SKM-1 treated with dmso at 0.1 percent for 144 hours (cell line): ENCODE measurements at regions not wholly inside any gene's neighbourhood (a gene's known extent, or its start where the extent isn't known, plus 50 kb on each side); places are given as distances from the start of the nearest gene placed in this dataset.
"Not testable (repeated sequence)": the region's sequence is repeated elsewhere in the genome, so short reads cannot be mapped to it uniquely, and the experiment has no call there.

Source experiments
- DNase-seq: peaks from one replicate; lab custom pipeline; 2025; ENCODE audit not compliant: unreplicated experiment; lab: John Stamatoyannopoulos, UW

DNA sequence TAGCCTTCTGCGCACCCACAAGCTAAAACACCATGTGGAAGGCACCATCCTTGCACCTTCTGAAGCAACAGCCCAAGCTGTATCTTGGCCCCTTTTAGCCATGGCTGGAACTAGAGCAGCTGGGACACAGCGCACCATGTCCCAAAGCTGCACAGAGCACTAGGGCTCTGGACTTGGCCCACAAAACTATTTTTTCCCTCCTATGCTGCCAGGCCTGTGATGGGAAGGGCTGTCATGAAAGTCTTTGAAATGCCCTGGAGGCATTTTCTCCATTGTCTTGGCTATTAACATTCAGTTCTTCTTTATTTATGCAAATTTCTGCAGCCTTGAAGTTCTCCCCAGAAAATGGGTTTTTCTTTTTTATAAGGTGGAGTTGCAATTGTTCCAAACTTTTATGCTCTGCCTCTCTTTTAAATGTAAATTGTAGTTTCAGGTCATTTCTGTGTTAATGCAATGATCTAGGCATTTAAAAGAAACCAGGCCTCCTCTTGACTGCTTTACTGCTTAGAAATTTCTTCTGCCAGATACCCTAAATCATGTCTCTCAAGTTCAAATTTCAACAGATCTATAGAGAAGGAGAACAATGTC, 996.3 kb downstream of the TAF11L14 start:
- DNase-seq = no peak

DNA sequence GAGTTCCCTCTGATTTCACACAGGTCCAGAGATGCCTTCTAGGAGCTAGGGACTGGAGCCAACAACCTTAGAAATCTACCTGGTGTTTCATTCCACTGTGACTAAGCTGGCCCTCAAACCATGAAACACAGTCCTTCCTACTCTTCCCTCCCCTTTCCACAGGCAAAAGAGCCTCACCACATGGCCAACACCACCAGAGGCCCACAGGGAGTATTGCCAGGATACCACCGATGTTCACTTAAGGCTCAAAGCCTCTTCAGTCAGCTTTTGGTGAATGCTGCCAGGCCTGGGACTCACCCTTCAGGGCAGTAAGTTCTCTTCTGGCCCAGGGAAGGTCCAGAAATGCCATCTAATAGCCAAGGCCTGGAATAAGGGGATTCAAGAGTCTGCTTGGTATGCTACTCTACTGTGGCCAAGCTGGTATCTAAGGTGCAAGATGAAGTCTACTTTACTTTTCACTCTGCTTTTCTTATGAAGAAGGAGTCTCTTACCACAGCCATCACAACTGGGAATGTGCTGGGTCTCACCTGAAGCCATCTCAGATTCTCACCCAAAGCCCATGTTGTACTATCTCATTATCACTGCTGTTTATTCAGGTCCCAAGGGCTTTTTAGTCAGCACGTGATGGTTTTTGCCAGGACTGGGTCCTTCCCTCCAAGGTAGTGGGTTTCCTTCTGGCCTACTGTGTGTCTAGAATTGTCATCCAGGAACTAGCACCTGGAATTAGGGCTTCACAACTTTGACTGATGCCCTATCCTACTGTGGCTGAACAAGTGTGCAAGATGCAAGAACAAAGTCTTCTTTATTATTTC, 1018.4 kb downstream of the TAF11L14 start:
- DNase-seq = no peak

DNA sequence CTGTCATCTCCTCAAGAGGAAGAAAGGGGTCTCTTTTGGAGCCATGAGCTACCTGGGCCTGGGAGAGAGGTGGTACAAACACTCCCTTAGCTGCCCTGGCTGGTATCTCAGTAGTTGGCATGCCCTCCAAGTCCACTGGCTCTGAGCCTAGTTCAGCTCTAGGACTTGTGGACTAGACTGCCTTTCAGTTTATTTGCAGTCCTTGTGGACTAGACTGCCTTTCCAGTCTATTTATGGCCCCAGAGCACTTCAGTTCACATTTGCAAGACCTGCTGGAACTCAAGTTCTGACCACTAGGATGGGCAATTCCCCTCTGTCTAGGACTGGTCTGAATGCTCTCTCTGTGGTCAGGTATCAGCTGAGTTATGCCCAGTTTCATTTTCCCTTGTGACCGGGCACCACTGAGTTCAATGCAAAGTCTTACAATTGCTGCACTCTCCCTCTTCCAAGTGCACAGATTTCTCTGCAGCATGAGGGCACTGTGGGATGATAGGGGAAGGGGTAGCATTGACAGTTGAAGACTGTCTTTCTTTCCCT, 1019.0 kb downstream of the TAF11L14 start:
- no peak for DNase-seq

DNA sequence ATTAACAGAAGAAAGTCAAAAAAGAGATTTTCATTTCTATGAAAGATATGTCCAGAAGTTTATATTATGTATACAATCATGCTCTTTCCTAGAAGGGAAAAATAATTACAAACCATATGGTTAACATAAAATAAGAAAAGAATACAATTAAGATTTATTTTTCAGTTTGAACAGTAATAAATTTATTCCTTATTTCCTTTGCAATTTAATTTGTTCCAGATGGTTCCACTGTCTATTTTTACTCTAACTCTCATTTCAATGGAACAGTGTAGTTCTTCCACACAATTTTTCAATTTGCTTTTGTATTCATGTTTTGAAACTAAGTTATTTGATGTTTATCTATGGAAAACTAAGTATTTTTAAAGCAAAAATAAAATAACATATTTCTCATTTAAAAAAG, 1026.3 kb downstream of the TAF11L14 start:
- DNase-seq = no peak

DNA sequence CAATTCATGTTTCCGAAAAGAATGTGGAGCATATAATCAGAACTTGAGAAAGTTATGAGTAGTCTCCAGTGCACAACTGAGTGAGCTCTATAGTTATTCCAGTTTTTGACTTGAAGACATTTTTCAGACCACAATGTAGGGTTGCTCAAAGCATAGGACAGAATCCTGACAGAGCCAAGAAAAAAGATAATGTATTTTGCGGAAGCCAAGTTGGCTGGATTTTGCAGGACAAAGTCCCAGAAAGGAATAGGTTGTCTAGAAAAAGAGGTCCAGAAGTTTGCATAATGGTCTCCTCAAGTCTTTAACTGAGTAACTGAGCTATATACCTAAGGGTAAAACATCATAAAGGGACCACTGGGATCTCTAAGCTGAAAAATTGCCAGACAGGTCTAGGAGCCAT, 1028.0 kb downstream of the TAF11L14 start:
- no peak for DNase-seq

DNA sequence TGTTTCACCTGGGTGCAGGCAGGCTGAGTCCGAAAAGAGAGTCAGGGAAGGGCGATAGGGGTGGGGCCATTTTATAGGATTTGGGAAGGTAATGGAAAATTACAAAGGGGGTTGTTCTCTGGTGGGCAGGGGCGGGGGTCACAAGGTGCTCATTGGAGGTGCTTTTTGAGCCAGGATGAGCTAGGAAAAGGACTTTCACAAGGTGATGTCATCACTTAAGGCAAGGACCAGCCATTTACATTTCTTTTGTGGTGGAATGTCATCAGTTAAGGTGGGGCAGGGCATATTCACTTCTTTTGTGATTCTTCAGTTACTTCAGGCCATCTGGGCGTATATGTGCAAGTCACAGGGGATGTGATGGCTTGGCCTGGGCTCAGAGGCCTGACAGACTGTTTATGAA, 1040.0 kb downstream of the TAF11L14 start:
- DNase-seq = not testable (repeated sequence)

DNA sequence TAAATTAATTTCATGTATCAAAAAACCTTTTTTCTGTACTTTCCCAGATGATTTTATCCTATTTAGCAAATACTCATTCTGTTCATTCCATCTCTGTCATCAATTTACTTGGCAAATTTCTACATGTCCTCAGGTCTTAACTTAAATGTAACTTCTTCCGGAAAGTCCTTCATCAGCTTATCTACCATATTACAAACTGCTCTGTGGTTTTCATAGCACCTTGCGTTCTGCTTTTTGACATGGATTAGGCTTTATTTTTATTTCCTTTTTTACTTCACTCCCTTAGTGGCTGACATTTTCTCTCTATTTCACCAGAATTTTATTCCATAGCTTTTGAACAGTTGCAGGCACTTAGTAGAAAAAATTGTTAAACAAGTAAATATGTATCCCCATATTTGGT, 1040.8 kb downstream of the TAF11L14 start:
- DNase-seq = no peak

DNA sequence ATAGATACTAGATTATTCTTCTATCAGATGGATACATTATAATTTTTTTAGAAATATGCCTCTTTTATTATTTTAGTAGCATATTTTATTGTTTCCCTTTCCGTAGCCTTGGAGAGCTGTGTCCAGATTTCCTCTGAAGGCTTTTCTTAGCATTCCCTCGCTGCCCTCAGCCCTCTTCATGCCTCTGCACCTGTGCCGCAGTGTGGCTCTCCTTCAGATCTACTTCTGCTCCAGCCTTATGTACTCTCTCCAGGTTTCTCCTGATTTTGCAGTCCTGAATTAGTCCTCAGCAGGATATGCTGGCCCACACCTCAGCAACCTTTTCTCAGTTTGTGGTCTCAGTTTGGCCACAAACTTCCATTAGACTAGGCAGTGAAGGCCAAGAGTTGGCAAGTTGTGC, 1052.0 kb downstream of the TAF11L14 start:
- no peak for DNase-seq

DNA sequence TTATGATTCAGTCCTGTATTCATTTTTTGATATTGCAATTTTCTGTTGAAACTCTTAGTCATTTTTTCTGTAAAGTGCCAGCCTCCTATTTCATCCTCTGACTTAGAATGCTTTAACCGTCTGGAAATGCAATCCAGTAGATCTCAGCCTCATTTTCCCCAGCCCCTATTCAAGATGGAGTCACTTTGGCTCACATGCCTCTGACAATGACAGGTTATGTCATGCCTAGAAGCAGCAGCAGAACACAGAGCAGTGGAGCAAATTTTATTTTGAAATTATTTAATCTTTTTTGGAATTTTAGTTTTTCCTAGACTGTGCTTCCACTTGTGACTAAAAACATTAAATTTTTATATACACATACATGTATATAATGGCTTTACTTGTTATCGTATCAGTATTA, 1053.2 kb downstream of the TAF11L14 start:
- DNase-seq = no peak

DNA sequence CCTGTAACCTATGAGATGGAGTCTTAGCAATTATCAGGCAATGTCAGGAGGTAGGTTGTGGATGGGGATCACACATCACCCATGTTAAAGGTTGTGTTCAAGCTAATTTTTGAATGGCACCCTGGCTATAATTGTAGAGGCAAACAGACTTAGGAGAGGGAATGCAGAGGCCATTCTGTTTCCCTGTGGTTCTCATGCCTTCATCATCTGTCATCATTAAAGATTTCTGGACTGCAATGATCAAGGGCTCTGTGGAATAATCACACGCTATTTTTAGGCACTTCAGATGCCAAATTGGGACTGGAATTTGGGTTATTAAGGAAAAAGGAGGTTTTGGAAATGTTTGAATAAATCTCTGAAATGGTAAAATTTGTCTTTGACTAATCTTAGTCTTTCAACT, 1065.4 kb downstream of the TAF11L14 start:
- DNase-seq = no peak

DNA sequence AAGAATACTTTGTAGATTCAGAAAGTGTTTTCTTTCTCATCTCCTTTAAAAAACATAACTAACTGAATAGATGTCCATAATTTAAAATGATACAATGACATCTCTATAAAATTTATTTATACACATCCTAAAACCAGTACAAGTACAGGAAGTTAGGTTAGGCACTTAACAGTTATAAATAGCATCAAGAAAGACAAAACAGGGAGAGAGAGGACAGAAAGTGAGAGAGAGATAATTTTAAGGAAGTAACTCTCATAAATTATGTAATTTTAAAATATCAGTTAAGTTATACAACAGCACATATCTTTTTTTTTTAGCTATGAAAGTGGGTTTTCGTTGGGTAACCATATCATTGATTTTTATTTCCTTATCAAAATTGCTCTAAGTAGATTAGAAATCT, 1068.6 kb downstream of the TAF11L14 start:
- no peak for DNase-seq

DNA sequence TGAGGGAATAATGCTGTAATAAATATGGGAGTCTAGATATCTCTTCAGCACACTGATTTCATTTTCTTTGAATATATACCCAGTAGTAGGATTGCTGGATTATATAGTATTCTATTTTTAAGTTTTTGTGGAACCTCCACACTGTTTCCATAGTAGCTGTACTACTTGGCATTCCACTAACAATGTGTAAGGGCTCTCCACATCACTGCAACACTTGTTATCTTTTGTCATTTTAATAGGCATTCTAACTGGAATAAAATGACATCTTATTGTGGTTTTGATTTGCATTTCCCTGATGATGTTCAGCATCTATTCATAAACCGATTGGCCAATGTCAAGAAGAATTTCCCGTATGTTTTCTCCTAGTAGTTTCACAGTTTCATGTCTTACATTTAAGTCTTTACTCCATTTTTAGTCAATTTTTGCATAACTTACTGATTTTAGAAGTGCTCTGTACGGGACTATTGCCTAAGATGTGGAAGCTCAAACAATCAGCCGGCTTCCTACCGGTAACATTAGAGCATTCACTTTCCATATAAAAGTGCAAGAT, 1078.8 kb downstream of the TAF11L14 start:
- no peak for DNase-seq

DNA sequence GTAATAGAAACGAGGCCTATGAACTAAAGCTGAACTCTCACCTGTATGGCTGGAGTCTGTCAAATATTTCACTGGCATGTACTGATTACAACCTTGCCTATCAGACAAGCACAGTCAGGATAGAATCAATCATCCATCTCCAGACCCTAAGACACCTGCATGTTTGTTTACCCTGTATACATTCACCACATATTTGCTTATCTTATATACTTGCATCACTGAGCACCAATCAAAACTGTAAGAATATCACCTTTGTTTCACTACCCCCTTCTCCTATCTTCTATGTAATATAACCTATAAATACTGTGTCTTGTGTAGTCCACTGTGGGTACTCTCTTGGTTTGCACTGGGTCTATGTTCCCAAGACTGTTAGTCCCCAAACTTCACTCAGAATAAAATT, 1085.7 kb downstream of the TAF11L14 start:
- no peak for DNase-seq

DNA sequence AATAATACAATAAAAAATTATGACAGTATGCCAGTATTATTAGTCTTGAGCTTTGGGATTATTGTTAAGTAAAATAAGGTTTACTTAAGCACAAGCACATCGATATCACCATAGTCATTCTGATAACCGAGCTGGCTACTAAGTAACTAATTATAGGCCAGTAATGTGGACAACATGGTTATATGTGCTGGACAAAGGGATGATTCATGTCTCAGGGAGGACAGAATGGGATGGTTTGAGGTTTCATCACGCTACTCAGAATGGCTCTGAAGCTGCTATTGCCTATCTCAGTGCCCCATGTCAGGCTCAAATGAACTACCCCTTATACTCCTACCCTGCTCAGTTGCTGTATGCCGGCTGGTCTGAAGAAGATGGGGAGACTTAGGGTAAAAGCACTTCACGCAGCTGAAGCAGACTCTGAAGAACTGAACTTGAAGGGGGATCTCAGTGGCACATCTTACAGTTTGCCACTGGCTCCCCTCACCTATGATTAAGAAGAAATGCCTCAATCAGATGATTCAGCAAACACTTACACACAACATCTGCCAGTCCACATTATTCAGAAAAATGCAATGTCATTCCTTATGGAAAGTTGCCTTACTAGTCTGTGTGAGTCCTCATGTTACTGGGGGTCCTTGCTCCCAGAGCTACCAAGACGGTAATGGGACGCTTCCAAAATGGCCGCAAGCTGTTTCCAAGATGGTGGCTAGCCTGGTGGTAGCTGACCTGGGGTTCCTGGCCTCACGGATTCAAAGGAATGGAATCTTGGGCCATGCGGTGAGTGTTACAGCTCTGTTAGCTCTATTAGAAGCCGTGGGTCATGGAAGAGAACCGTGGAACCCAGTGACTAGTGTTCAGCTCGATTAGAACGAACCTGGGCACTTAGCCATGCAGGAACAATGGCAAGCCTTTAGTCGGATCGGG, 1098.6 kb downstream of the TAF11L14 start:
- no peak for DNase-seq

DNA sequence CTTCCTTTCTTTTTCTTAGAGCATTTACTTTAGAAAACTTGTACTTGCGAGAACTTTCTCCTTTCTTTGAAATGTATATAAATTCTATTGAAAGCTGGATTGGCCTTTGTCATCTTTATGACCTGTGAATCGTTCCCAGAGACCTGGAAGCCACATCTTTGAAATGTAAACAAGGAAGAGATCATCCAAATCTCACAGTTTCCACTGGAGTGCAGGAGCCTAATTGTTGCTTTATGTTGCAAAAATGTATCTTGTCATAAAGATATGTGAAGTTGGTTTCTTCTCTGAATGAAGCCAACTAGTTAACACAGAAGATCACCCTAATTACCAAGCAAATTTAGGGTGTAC, 1101.8 kb downstream of the TAF11L14 start:
- no peak for DNase-seq

DNA sequence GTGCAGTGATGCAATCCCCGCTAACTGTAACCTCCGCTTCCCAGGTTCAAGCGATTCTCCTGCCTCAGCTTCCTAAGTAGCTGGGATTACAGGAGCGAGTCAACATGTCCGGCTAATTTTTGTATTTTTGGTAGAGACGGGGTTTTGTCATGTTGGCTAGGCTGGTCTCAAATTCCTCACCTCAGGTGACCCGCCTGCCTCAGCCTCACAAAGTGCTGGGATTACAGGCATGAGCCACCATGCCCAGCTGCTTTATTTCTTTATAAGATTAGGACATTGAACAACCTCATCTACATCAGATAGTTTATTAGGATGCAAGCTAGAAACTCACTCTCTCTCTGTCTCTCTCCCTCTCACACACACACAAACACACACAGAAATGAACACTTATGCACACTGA, 1102.5 kb downstream of the TAF11L14 start:
- DNase-seq = not testable (repeated sequence)

DNA sequence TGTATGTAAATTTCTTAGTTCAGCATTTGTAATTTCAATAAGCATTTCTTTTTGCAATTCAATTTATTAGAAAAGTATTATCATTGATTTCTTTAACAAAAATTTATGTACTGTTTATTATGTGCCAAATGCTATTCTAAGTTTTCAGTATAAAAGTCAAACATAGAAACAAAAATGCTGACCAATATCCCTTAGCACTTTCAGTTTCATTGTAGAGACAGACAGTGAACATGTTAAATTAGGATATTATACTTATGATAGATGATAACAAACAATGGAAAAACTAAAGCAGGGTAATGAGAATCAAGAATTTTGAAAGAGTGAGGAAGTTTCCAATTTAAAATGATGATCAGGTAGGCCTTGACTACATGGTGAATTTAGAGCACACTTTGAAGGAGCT, 1106.0 kb downstream of the TAF11L14 start:
- DNase-seq = no peak

DNA sequence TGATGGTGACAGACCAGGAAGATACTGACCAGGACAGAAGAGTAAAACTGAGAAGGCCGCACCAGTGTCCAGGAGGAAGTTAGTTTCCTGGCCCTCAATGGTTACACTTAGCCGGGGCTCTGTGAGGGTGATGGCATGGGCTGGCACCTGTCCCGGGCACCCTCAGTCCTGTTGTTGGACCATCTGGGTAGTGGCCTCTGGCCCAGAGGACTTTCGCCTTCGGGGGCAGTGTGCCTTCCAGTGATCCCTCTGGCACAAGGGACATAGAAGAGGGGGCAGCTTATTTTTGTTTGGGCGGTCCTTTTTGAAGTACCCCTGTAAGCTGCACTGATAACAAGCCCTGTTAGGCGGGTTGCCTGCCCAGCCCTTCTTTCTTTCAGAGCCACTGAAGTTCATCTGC, 1108.6 kb downstream of the TAF11L14 start:
- DNase-seq = no peak

DNA sequence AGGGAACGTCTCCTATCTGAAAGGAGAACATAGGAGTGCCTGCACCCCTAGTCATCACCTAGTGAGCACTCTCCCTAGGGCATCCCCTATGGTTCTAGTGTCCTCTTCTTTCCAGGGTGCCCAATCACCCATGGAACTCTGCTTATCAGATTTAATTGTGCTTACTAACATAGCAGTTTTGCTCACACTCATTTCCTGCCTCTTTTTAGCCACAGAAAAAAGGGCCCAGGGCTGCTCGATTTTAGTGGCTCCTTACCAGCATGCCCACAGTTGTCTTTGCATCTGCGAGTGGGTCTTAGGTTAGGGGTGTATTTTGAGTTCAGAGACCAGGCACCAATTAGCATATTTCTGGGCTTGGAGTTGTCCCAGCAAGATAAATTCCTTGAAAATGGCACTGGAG, 1110.2 kb downstream of the TAF11L14 start:
- no peak for DNase-seq

DNA sequence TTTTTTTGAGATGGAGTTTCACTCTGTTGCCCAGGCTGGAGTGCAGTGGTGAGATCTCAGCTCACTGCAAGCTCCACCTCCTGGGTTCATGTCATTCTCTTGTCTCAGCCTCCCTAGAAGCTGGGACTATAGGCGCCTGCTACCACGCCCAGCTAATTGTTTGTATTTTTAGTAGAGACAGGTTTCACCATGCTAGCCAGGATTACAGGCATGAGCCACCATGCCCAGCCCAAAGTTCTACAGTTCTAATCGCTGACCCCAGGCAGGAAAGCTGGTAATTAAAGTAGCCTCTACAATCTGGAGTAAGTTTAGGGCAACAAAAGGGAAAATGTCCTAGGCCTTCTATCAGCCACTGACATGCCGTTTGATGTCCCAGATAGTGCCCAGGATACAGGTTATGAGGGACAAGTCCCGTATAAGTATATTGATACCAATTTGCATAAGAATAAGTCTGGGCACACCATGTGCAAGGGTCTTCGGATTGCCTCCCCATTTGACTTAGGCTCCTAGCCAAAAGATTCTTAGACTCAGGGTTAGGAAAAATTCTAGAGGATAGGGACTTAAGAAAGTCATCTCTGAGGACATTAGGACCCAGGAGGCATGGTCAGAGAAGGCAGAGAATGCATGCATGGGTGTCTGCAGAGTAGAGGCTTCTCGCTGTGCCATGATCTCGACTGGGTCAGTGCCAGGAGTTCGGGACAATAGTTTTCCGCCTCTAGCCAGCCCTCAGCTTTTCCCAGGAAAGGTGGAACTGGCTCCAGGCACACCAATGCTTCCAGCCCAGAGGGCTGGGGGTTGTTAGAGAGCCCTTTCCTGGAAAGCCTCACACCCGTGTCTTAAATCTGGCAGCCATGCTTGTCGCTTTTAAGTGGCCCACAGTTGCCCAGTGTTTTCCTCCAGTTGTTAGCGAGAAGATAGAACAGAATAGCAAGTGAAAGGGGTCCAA, 1111.1 kb downstream of the TAF11L14 start:
- peak; percentile 13 for DNase-seq
